GM12864 (cell line): ENCODE measurements at regions not wholly inside any gene's neighbourhood (a gene's known extent, or its start where the extent isn't known, plus 50 kb on each side); places are given as distances from the start of the nearest gene placed in this dataset.

Experiments
- DNase-seq: peaks from one replicate; pipeline ENCODE4 v3.0.0-alpha.2; 2011; ENCODE audit warnings: low read depth
- H3K4me3 ChIP-seq: 2 replicates; pipeline ENCODE4 v1.5.1; 2011; ENCODE audit warnings: mild to moderate bottlenecking, low read depth, low read length, control low read depth
- CTCF ChIP-seq: IDR thresholded peaks from 2 replicates; pipeline ENCODE4 v1.5.1; 2011; ENCODE audit warnings: low read depth, mild to moderate bottlenecking, moderate library complexity, low read length, control low read depth, inconsistent platforms; ENCODE audit errors: missing control alignments

GRCh38 chr2:234595829-234596228 lies 98.9 kb upstream of the ARL4C start:
- DNase-seq: no peak
- no peak for TF ChIP-seq CTCF
- no peak overlapping the region for H3K4me3 ChIP-seq

GRCh38 chr2:234594715-234595114 lies 97.8 kb upstream of the ARL4C start:
- DNase-seq: no peak
- no peak for TF ChIP-seq CTCF

GRCh38 chr2:234593636-234594035 lies 96.8 kb upstream of the ARL4C start:
- H3K4me3 ChIP-seq: no peak overlapping the region
- DNase-seq: no peak
- no peak for TF ChIP-seq CTCF

More at GRCh38 chr2:234594715-234595114, 97.8 kb upstream of the ARL4C start:
- no peak overlapping the region for H3K4me3 ChIP-seq

GRCh38 chr2:234592541-234592940 lies 95.7 kb upstream of the ARL4C start:
- no peak for TF ChIP-seq CTCF
- no peak overlapping the region for H3K4me3 ChIP-seq

GRCh38 chr2:234590076-234590475 lies 93.2 kb upstream of the ARL4C start:
- H3K4me3 ChIP-seq: no peak overlapping the region
- no peak for DNase-seq
- TF ChIP-seq CTCF: no peak

More at GRCh38 chr2:234592541-234592940, 95.7 kb upstream of the ARL4C start:
- DNase-seq: no peak

GRCh38 chr2:234588054-234588430 lies 91.2 kb upstream of the ARL4C start:
- DNase-seq: no peak
- no peak overlapping the region for H3K4me3 ChIP-seq
- no peak for TF ChIP-seq CTCF

GRCh38 chr2:234587341-234588053 lies 90.6 kb upstream of the ARL4C start:
- TF ChIP-seq CTCF: no peak
- no peak for DNase-seq
- no peak overlapping the region for H3K4me3 ChIP-seq
